Left lung (tissue), 4 donors: ENCODE measurements at regions not wholly inside any gene's neighbourhood (a gene's known extent, or its start where the extent isn't known, plus 50 kb on each side); places are given as distances from the start of the nearest gene placed in this dataset.

ENCODE experiments used
- ATAC-seq: fragments of 200-7000 bp; cut with Tn5 transposase; one replicate; pipeline ENCODE4 v1.9.1; 2020; ENCODE audit warnings: moderate library complexity
- DNase-seq, 4 donors: peaks; one replicate each; pipeline ENCODE4 v3.0.0-alpha.2; 2013 to 2020
- H3K27ac ChIP-seq, 2 donors: fragments of 200-600 bp; sonication (generic) in 1 of 2; one replicate each; pipeline versions ENCODE4 v1.5.0 to v1.8.0; 2020 to 2021
- H3K27me3 ChIP-seq, 2 donors: fragments of 200-600 bp; sonication (generic) in 1 of 2; one replicate each; pipeline versions ENCODE4 v1.5.0 to v1.8.0; 2020 to 2021
- H3K36me3 ChIP-seq, 2 donors: fragments of 200-600 bp; sonication (generic) in 1 of 2; one replicate each; pipeline versions ENCODE4 v1.5.0 to v1.8.0; 2020 to 2021
- H3K4me1 ChIP-seq, 2 donors: fragments of 200-600 bp; one replicate each; pipeline ENCODE4 v1.8.0; 2021
- H3K4me3 ChIP-seq, 2 donors: fragments of 200-600 bp; sonication (generic) in 1 of 2; one replicate each; pipeline versions ENCODE4 v1.5.0 to v1.8.0; 2020 to 2021; ENCODE audit warnings: mild to moderate bottlenecking in 1 of 2
- H3K9me3 ChIP-seq, 2 donors: fragments of 200-600 bp; sonication (generic) in 1 of 2; one replicate each; pipeline versions ENCODE4 v1.5.0 to v1.8.0; 2020 to 2021
- CTCF ChIP-seq, 2 donors: fragments of 200-600 bp; sonication (generic) in 1 of 2; IDR thresholded peaks; one replicate each; pipeline versions ENCODE4 v1.5.0 to v1.8.0; 2021; ENCODE audit warnings: antibody characterized with exemption in 2 of 2
- intact Hi-C, 2 donors: fragments of 100-400 bp; cut with DNase I; formaldehyde crosslinking; loops; one replicate each; pipeline versions ENCODE4 v1.11.2 to v1.14.2; 2022
- donor health status: DM: no; HTN: yes; CAD: no.
- donor health status: DM: no; HTN: no; CAD: no.

DNA sequence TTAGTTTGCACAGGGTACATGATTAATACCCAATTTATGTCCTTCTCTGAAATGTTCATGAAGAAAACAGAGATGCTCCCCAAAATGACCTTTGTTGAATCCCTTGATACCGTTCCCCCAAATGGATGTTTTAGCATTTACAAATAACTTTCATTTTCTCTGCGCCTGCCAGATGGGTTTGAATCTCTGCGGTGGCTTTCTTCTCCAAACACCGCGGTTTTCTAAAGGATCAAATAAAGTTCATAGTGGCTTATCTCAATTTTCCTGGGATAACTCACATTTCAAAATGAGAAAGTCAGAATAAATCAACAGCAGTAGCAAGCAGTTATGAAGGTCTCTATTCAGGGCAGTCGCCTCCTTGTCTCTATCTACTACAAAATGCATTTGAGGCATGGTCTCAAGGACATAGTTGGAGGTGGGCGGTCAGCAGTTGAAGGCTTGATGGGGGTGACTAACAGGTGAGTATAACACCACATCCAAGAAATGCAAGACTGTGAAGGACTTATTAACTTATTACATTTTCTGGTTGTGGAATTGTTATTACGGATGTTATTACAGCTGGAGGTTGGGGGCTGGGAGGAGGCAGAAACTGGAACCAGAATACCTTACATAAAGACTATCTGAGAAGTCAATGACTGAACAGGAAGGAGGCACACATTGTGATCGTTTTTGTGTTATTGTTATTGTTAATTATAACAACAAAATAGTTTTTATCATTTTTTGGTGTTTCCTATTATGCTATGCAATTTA, 1513.3 kb downstream of the FAM181B start:
- intact Hi-C loops, result no loop called here
- TF ChIP-seq CTCF (IDR thresholded peaks at IDR 0.05), result no peak
- Histone ChIP-seq H3K27ac (no peak overlapping the region), H3K4me3 (no peak overlapping the region), H3K27me3 (no peaks in the 10 kb centered on the region), H3K4me1 (no peaks in the 10 kb centered on the region), H3K36me3 (no peaks in the 10 kb centered on the region), H3K9me3 (peaks cover 0 to under 1% of the 10 kb centered on the region in 2 donors)
- DNase-seq (no peak), ATAC-seq (no peak)

DNA sequence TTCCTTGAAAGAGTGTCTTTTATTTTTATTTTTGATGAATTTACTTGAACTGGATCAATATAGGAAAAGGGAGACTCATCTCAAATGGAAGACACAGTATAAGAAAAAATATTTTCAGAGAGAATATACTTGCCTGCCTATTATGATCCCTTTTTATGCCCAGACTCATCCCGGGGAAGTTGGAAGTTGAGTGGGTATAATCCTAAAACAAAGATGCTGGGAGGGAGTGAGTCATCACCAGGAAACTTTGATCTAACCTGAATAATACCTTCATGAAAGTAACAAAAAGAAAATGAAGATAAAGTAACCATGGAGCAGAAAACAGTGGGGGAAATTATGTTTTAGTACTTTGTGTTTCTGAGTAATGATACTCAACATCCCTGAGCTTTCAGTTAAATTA, 1514.0 kb downstream of the FAM181B start:
- intact Hi-C loops, result no loop called here
- Histone ChIP-seq H3K27ac (no peak overlapping the region), H3K4me1 (no peaks in the 10 kb centered on the region), H3K36me3 (no peaks in the 10 kb centered on the region), H3K27me3 (no peaks in the 10 kb centered on the region), H3K4me3 (no peak overlapping the region), H3K9me3 (peaks cover 0 to 4% of the 10 kb centered on the region in 2 donors)
- DNase-seq, result no peak
- ATAC-seq, result no peak
- TF ChIP-seq CTCF (IDR thresholded peaks at IDR 0.05), result no peak

DNA sequence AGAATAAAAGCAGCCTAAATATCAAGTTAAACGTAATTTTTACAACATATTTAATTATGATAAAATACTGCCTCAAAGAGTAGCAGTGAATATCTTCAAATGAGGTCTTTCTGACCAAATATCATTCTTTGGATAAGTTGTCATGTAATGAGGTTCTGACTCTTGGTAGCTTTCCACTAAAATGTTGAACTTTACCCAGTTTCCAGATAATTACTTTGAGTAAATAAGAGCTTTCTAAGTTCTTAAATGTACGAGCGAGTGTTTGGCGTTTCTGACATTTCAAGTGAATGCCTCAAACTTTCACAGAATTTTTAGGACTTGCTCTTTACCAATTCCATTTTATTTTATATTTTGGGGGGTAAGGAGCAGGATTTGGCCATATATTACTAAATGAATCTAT, 1515.2 kb downstream of the FAM181B start:
- intact Hi-C loops, result no loop called here
- Histone ChIP-seq H3K36me3 (no peaks in the 10 kb centered on the region), H3K4me3 (no peak overlapping the region), H3K27ac (no peak overlapping the region), H3K4me1 (no peaks in the 10 kb centered on the region), H3K27me3 (no peaks in the 10 kb centered on the region), H3K9me3 (peaks cover 0 to 10% of the 10 kb centered on the region in 2 donors)
- TF ChIP-seq CTCF (IDR thresholded peaks at IDR 0.05), result no peak
- no peak for ATAC-seq
- DNase-seq, result peak in 1 of 4 donors; percentile 2

DNA sequence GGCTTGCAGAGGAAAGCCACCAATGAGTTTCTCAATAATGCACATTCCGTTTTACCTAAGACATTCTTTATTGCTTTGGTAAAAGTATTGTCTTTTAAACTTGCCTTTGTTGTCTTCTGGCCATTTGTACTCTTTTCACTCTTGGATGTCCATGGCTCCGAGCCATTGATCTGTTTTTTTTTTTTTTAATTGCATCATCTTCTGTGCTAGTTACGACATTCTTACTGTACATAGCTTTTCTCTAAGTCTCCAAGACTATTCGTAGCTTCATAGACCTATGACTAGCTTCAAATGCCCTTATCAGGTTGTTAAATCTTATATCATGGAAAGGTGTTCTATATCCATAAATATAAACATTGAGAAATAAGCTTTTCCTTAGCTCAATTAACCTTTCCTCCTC, 1522.6 kb downstream of the FAM181B start:
- no peak for ATAC-seq
- Histone ChIP-seq H3K4me1 (no peaks in the 10 kb centered on the region), H3K36me3 (no peaks in the 10 kb centered on the region), H3K27ac (no peak overlapping the region), H3K9me3 (peaks cover 0 to 14% of the 10 kb centered on the region in 2 donors), H3K4me3 (no peak overlapping the region), H3K27me3 (no peaks in the 10 kb centered on the region)
- DNase-seq, result peak in 1 of 4 donors; percentile 10
- no peak for TF ChIP-seq CTCF (IDR thresholded peaks at IDR 0.05)
- intact Hi-C loops, result no loop called here

DNA sequence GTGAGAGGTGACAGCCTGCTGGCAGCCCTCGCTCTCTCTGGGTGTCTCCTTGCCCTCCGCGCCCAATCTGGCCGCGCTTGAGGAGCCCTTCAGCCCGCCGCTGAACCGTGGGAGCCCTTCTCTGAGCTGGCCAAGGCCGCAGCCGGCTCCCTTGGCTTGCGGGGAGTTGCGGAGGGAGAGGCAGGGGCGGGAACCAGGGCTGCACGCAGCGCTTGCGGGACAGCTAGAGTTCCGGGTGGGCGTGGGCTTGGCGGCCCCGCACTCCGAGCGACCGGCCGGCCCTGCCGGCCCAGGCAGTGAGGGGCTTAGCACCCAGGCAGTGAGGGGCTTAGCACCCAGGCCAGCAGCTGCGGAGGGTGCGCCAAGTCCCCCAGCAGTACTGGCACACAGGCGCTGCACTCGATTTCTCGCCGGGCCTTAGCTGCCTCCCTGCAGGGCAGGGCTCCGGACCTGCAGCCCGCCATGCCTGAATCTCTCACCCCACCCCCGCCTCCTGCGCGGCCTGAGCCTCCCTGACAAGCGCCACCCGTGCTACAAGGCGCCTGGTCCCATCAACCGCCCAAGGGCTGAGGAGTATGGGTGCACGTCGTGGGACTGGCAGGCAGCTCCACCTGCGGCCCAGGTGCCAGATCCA, 1526.1 kb downstream of the FAM181B start:
- H3K36me3 ChIP-seq, result no peaks in the 10 kb centered on the region
- no peaks in the 10 kb centered on the region for H3K27me3 ChIP-seq
- peaks cover 0 to 4% of the 10 kb centered on the region in 2 donors for H3K9me3 ChIP-seq
- no peaks in the 10 kb centered on the region for H3K4me1 ChIP-seq
- DNase-seq (peak in 1 of 4 donors; percentile 75), ATAC-seq (no peak)
- no peak for TF ChIP-seq CTCF (IDR thresholded peaks at IDR 0.05)
- intact Hi-C loops, result no loop called here
- H3K4me3 ChIP-seq, result no peak overlapping the region
- no peak overlapping the region for H3K27ac ChIP-seq
